ENCODE measurements at regions not wholly inside any gene's neighbourhood (a gene's known extent, or its start where the extent isn't known, plus 50 kb on each side); places are given as distances from the start of the nearest gene placed in this dataset.

GRCh38 chr3:73228000-73228399 lies 166.5 kb downstream of the EBLN2 start:
- TF ChIP-seq MAX (IDR thresholded peaks at IDR 0.05) = no peak
- no peak for TF ChIP-seq CTCF (IDR thresholded peaks at IDR 0.05; ENCODE audit: control extremely low read depth in 1 of 3, insufficient read depth in 1 of 3, low read depth in 1 of 3, low read length in 3 of 3)
- no peak for TF ChIP-seq EZH2 (IDR thresholded peaks at IDR 0.05; ENCODE audit: low read depth, low read length, severe bottlenecking)
- TF ChIP-seq EGR1 (IDR thresholded peaks at IDR 0.05; ENCODE audit: borderline replicate concordance, low read depth, low read length) = no peak
- no peak for TF ChIP-seq POLR2A (IDR thresholded peaks at IDR 0.05; ENCODE audit: control extremely low read depth in 1 of 2, low read depth in 2 of 2, low read length in 2 of 2)
- no peak for TF ChIP-seq KDM1A (IDR thresholded peaks at IDR 0.05; ENCODE audit: borderline replicate concordance, low read length)
- no peak for TF ChIP-seq TBP (IDR thresholded peaks at IDR 0.05; ENCODE audit: low read depth, low read length)
